GM12865 (cell line): ENCODE measurements at regions not wholly inside any gene's neighbourhood (a gene's known extent, or its start where the extent isn't known, plus 50 kb on each side); places are given as distances from the start of the nearest gene placed in this dataset.

ENCODE experiments used
- DNase-seq: peaks from one replicate; pipeline ENCODE4 v3.0.0; 2010; ENCODE audit warnings: low read depth
- H3K4me3 ChIP-seq: 2 replicates; pipeline ENCODE4 v1.5.1; 2011; ENCODE audit warnings: mild to moderate bottlenecking, low read depth, low read length, control low read depth
- TF ChIP-seq, protein P1 (sequence below): IDR thresholded peaks from 2 replicates; pipeline ENCODE4 v1.5.1; 2011; ENCODE audit warnings: low read length, control low read depth, low read depth, inconsistent platforms; ENCODE audit not compliant: insufficient read depth; ENCODE audit errors: missing control alignments

DNA sequence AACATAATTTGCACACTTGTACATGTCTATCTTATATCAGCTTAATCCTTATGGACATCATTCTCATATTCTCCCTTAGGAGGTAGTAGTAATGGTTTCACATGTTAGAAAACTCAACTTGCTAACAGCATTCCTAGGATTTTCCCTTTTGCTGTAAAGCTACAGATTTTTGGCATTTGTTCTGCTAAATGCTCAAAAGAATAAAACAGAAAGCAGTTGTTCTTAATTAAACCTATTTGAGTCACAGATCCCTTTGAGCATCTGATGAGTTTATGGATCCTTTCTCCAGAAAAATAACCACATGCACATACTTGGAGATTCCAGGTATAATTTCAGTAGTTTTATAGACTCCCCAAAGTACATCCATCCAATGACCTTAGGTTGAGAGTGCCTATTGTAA lies 122.9 kb upstream of the BET1 start:
- TF ChIP-seq, protein P1, sequence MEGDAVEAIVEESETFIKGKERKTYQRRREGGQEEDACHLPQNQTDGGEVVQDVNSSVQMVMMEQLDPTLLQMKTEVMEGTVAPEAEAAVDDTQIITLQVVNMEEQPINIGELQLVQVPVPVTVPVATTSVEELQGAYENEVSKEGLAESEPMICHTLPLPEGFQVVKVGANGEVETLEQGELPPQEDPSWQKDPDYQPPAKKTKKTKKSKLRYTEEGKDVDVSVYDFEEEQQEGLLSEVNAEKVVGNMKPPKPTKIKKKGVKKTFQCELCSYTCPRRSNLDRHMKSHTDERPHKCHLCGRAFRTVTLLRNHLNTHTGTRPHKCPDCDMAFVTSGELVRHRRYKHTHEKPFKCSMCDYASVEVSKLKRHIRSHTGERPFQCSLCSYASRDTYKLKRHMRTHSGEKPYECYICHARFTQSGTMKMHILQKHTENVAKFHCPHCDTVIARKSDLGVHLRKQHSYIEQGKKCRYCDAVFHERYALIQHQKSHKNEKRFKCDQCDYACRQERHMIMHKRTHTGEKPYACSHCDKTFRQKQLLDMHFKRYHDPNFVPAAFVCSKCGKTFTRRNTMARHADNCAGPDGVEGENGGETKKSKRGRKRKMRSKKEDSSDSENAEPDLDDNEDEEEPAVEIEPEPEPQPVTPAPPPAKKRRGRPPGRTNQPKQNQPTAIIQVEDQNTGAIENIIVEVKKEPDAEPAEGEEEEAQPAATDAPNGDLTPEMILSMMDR, result no peak
- DNase-seq, result no peak
- no peak overlapping the region for H3K4me3 ChIP-seq

DNA sequence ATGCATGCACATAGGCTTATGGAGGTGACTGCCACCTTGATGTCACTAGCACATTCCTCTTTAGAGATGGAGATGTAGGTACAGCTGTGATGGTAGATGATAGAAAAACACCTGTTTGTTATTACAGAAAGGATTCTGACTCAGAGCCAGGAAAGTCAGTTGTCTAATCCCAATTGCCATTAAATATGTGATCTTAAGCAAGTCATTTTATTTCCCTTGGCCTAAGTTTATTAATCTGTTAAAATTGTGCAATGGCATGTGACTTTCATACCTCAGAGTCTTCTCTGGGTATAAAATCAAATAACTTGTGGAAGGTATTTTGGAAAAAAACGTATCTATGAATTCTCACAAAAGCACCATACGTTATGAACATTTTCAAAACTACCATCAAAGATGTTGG lies 123.9 kb upstream of the BET1 start:
- DNase-seq, result no peak
- TF ChIP-seq, protein P1, result no peak

DNA sequence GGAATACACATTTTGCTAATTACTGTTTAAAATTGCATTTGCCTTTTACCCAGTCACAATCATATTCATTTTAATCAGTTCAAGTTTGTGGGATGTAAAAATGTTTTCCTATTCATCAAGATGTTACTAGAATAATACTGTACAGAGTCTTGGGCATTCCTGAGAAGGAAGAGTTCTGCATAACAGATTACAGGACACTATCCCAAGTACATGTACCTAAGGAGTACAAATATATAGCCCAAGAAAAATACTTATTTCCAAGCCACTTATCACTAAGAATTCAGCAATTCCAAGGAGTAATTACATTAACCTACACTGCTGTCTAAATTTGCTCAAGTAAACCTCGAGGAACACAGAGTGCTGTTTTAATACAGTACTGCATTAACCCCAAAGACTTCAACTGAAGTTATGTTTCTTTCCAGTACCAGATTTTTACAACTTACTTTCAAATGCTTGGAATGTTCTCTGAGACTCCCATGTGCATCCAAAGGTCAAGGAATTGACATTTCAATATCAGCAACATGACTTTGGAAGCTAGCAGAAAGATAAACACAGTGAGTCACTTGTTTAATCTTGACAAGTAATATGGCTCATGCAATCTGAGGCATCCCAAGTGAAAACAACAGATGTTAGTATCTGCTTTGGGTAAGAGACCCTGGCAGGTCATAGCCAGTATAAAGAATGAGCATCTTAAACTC lies 125.4 kb upstream of the BET1 start:
- DNase-seq, result no peak
- H3K4me3 ChIP-seq, result no peak overlapping the region
- TF ChIP-seq, protein P1, result no peak

More for the DNA sequence above, 123.9 kb upstream of the BET1 start:
- no peak overlapping the region for H3K4me3 ChIP-seq

DNA sequence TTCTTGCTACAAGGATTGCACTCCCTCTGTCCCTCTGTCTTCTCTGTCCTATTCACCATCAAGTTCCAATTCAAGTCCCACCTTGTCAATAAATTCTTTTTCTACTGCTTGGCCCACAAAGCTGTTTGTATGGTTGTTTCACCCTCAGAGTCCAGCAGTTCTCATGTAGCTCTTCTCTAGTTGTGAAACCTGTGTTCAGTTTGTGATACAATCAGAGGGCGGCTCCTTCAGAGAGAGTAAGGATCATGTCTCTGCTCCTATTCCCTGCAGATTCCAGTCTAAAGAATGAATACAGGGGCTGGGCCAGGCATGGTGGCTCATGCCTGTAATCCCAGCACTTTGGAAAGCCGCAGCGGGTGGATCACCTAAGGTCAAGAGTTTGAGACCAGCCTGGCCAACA lies 126.6 kb upstream of the BET1 start:
- no peak overlapping the region for H3K4me3 ChIP-seq
- no peak for DNase-seq
- TF ChIP-seq, protein P1, result no peak

DNA sequence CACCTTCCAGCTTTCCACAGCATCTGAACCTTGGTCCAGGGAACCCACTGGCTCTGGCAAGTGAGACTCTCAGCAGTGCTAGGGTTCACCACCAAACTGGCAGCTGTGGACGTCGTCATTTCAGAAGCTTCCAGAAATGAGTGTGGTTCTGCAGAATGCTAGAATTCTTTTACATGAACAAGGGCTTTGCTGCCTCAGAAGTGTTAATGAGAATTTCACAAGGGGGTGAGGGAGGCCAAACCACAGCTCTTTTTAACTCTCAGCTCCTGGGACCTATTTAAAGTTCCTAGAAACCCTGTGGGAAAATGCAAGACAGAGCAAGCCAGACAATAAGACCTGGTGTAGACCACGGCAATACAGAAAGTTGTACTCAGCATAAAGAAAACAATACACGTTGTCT lies 129.3 kb upstream of the BET1 start:
- H3K4me3 ChIP-seq, result no peak overlapping the region
- DNase-seq, result peak; percentile 74
- TF ChIP-seq, protein P1, result no peak

DNA sequence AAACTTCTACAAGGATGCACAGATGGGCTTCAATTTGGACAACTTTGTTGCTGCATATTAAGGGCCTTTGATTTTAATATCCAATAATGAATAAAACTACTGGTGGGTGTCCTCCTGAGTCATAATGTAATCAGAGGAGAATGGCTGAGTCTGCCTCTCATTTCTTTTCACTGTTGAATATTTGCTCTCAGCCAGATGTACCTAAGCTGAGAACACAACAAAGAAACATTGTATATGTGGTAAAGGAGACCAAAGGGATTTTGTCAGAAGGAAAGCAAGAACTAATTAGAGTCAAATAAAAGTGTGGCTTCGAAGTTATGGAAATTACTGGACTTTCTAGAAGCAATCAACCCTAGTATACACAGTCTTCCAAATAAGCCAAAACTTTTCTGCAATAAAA lies 131.0 kb upstream of the BET1 start:
- no peak overlapping the region for H3K4me3 ChIP-seq
- TF ChIP-seq, protein P1, result no peak
- DNase-seq, result no peak

DNA sequence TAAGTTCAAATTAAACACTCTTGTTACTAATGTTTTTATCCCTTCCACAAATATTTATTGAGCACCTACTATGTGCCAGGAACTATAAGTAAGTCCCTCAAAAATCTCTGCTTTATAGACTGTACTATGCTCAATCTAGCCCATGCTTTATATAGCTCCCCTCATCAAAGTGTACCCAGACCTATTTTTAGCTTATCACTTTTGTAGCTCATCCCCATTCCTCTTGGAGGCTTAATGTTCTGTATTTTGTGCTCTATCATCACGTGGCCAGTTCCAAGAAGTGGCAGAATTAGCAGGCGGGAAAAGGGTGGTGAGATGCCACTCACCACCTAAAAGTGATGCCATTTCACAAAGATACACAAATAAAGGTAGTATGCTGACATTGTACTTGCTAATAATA lies 138.1 kb upstream of the BET1 start:
- TF ChIP-seq, protein P1, result no peak
- no peak overlapping the region for H3K4me3 ChIP-seq
- DNase-seq, result no peak
